GM12874 (cell line): ENCODE measurements at regions not wholly inside any gene's neighbourhood (a gene's known extent, or its start where the extent isn't known, plus 50 kb on each side); places are given as distances from the start of the nearest gene placed in this dataset.

Experiments
- TF ChIP-seq, protein P1 (sequence below): IDR thresholded peaks from 2 replicates; pipeline ENCODE4 v1.5.1; 2011; ENCODE audit warnings: low read depth, mild to moderate bottlenecking, control low read depth, low read length, moderate library complexity; ENCODE audit not compliant: insufficient read depth

DNA sequence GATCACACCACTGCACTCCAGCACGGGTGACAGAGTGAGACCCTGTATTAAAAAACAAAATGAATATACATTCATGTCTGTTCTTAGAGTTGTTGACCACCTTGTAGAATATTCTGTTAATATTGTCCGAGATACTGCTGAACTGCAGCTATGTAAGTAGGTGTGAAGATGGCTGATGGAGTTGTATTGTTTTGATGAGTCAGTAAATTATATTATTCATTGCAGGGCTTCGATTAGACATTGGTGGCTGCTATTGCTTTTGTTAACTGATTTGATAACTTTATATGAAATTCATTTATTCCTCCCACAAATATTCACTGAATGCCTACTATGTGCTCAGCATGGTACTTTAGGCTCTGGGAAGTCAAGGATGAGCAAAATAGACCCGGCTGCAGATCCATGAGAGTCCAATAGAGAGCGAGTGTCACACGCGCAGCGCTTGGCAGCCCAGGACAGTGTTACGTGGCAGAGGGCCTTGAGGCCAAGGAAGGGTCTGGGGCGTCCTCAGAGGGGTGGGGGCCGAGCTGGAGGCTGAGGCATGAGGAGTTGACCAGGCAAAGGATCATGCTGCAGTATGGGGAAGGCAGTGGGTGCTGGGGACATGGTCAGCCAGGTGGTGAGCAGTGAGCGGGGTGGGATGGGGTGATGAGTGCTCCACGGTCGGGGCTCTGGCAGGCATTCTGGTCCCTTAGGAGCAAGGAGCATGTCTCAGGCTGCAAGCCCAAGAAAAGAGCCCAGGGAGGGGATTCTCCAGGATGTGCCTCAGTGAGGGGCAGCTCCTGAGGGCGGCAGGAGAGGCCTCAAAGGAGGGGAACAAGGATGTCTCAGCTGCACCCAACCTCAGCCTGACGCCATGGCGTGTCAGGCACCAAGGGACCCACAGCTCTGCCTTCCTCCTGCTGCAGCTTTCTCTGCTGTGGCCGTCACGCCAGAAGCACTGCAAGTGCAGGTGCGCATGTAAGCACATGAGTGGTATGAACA, 243.5 kb downstream of the GADD45G start:
- TF ChIP-seq, protein P1, sequence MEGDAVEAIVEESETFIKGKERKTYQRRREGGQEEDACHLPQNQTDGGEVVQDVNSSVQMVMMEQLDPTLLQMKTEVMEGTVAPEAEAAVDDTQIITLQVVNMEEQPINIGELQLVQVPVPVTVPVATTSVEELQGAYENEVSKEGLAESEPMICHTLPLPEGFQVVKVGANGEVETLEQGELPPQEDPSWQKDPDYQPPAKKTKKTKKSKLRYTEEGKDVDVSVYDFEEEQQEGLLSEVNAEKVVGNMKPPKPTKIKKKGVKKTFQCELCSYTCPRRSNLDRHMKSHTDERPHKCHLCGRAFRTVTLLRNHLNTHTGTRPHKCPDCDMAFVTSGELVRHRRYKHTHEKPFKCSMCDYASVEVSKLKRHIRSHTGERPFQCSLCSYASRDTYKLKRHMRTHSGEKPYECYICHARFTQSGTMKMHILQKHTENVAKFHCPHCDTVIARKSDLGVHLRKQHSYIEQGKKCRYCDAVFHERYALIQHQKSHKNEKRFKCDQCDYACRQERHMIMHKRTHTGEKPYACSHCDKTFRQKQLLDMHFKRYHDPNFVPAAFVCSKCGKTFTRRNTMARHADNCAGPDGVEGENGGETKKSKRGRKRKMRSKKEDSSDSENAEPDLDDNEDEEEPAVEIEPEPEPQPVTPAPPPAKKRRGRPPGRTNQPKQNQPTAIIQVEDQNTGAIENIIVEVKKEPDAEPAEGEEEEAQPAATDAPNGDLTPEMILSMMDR: no peak

DNA sequence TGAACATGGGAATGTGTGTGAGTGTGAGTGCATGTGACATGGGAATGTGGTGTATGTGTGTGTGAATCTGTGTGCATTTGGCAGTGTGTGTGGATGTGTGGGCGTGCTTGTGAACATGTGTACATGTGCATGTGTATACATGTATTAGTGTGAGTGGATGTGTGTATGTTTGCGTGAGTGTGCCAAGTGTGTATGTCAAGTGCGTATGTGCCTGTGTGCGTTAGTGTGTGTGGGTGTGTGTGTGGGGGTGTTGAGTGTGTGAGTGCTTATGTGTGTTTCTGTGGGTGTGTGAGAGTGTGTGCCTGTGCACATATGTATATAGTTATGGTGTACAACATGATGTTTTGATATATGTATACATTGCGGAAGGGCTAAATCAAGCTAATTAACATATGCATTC, 244.3 kb downstream of the GADD45G start:
- TF ChIP-seq, protein P1: no peak

DNA sequence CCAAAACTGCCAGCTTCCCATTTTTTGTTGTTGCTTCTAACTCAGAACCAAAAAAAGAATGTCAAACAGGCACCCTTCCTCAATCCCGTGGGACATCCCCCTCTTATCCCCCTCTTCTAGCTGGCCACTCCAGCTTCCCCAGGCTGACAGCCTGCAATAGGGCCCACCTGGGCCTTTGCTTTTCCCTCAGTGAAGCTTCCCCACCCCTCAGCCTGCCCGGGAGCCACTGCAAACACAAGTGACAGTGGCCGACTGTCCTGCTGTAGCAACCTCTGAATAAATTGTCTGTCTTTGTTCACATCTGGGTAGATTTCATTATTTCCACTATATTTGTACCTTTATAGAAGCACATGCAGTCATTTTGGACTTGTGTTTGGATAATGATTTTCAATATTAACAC, 245.3 kb downstream of the GADD45G start:
- TF ChIP-seq, protein P1: no peak

DNA sequence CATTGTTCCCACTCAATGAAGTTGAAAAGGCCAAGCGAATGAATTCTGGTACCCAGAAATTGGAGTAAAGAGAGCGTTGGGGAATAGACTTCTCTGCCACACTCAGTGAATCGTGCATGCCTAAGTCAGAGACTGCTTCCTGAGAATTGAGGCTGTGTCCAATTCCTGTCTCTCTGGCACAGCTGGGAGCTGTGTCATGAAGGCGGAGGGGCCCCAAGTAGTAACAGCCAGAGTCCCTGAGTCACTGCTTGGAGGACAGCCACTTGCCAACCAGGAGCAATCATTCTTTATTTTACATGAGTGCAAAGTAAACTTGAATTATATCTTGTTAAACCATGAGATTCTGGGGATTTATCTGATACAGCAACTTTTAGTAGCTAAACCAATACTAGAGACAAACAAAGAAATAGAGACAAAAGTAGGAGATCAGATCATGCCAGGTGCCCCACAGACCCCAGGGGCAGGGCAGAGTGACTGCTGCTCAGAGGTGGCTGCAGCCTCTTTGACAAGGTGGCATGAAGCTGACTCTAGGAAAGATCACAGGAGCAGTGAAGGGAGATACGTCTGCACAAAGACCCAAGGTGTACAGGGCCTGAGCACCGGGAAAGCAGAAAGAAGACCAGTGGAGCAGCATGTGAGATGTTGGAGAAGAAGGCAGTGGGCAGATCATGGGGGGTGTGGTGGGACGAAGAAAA, 246.0 kb downstream of the GADD45G start:
- TF ChIP-seq, protein P1: no peak

DNA sequence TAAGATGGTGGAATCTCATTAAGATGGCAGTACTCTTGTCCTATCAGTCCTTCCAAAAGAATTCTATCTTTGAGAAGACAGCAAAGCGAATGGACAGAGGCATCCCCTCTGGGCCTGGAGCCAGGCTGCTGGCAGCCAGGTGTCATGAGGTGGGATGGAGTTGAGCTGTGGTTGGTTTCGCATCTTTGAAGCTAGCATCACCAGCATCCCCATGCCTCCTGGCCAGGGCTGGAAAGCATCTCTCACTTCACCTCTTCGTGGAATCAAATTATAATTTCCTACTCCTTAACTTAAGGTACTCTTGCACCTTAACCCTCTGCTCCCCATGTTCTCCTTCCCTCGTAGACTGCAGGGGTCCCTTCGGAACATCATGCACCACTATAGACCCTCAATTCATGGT, 248.3 kb downstream of the GADD45G start:
- TF ChIP-seq, protein P1: no peak

DNA sequence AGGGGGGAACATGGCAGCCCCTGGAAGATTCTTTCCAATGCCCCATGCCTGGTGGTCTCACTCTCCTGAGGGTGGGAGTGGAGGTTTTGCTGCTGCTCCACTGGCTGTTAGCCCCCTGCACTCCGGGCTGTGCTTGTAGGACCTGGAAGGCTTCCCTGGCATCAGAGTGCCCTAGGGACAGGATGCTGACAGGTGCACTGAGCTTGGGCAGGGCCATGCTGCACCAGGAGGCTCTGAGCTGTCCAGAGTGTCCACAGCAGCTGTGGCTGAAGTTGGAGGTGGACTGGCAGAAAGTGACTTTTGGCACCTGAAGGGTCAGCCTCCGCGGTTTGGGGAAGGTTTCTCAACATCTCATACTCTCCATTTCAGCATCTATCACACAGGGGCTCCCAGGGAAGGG, 249.1 kb downstream of the GADD45G start:
- TF ChIP-seq, protein P1: no peak

DNA sequence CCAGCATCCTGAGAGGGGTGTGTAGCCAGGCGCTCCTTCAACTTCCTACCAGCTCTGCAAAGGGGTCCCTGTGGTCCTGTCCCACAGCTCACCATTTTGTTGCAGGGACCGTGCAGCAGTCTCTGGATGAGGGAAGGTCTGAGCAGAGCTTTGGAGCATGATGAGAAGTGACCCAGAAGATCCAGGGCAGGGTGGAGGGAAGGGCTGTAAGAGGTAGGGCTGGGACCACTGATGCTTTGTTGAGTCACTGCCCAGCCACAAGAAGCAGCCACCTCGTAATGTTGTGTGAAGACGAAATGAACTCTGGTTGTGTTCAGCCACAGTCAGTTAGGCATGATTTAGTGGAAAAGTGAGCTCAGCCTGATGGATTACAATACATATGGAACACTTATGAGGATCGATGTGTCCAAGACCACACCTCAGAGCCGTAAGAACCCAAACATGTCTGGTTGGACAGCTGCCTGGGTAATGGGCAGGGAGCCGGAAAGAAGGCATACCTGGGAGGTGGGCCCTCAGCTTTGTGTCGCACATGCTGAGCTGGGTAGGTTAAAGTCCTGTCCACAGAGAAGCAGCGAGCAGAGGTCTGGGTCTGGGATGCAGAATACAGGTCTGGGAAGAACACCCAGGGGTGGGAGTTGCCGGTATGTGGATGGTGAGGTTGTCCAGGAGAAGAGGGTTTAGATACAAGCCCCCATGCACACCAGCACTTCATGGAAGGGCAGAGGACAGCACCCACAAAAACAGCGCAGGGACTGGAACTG, 250.1 kb downstream of the GADD45G start:
- TF ChIP-seq, protein P1: no peak
